Fibroblast of pulmonary artery (primary cell): ENCODE measurements at regions not wholly inside any gene's neighbourhood (a gene's known extent, or its start where the extent isn't known, plus 50 kb on each side); places are given as distances from the start of the nearest gene placed in this dataset.
A peak's percentile ranks its signal among the peaks of the same experiment; 100 is the strongest.

Experiments used
- DNase-seq: peaks from one replicate; pipeline ENCODE4 v3.0.0-alpha.2; 2010; ENCODE audit warnings: low read depth
- H3K4me3 ChIP-seq: replicated peaks from 2 replicates; pipeline ENCODE4 v1.5.1; 2011; ENCODE audit warnings: low read depth, mild to moderate bottlenecking, control low read depth, low read length, moderate library complexity
- CTCF ChIP-seq: IDR thresholded peaks from 2 replicates; pipeline ENCODE4 v1.5.1; 2011; ENCODE audit warnings: mild to moderate bottlenecking, control low read depth, low read length, inconsistent platforms; ENCODE audit errors: missing control alignments

- no peak for TF ChIP-seq CTCF
- no peak for DNase-seq
- no peak overlapping the region for H3K4me3 ChIP-seq
Measured at GRCh38 chr9:115513148-115513547, 395.2 kb upstream of the TNC start.

GRCh38 chr9:115514454-115514853 lies 396.5 kb upstream of the TNC start:
- H3K4me3 ChIP-seq: no peak overlapping the region
- DNase-seq: no peak
- no peak for TF ChIP-seq CTCF

- no peak for TF ChIP-seq CTCF
- DNase-seq: no peak
- H3K4me3 ChIP-seq: no peak overlapping the region
Measured at GRCh38 chr9:115517335-115518075, 399.5 kb upstream of the TNC start.

- H3K4me3 ChIP-seq: no peak overlapping the region
- TF ChIP-seq CTCF: no peak
- no peak for DNase-seq
Measured at GRCh38 chr9:115520646-115521045, 402.7 kb upstream of the TNC start.

GRCh38 chr9:115522912-115523311 lies 405.0 kb upstream of the TNC start:
- no peak overlapping the region for H3K4me3 ChIP-seq
- TF ChIP-seq CTCF: no peak
- no peak for DNase-seq

- H3K4me3 ChIP-seq: no peak overlapping the region
- peak; percentile 79 for TF ChIP-seq CTCF
- DNase-seq: peak; percentile 76
Measured at GRCh38 chr9:115524453-115525059, 406.6 kb upstream of the TNC start.
